ENCODE measurements at regions not wholly inside any gene's neighbourhood (a gene's known extent, or its start where the extent isn't known, plus 50 kb on each side); places are given as distances from the start of the nearest gene placed in this dataset.

DNA sequence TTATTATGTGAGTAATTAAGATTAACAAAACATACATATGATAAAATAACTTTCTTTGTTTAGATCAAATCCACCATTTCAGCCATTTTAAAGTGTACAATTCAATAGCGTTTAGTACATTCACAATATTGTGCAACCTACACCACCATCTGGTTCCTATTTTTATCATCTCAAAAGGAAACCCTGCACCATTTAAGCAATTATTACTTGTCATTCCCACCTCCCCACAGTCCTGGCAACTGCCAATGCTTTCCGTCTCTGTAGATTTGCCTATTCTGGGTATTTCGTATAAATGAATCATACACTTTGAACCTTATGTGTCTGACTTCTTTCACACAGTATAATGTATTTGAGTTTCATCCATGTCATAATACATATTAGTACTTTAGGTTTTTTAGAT lies 162.5 kb upstream of the CNTNAP4 start:
- ATAC-seq (no peak), DNase-seq (ENCODE audit: low read depth, low spot score) (no peak)
- ChIA-PET POLR2A (no interaction called here), CTCF (no interaction called here)
- in situ Hi-C loops (cut with HindIII; ENCODE audit: low pct_unique_long_range_greater_than_20kb, low sequenced_read_pairs) (no loop called here), intact Hi-C loops (cut with micrococcal nuclease; ENCODE audit: unreplicated experiment) (no loop called here)
- TF ChIP-seq, protein P1, sequence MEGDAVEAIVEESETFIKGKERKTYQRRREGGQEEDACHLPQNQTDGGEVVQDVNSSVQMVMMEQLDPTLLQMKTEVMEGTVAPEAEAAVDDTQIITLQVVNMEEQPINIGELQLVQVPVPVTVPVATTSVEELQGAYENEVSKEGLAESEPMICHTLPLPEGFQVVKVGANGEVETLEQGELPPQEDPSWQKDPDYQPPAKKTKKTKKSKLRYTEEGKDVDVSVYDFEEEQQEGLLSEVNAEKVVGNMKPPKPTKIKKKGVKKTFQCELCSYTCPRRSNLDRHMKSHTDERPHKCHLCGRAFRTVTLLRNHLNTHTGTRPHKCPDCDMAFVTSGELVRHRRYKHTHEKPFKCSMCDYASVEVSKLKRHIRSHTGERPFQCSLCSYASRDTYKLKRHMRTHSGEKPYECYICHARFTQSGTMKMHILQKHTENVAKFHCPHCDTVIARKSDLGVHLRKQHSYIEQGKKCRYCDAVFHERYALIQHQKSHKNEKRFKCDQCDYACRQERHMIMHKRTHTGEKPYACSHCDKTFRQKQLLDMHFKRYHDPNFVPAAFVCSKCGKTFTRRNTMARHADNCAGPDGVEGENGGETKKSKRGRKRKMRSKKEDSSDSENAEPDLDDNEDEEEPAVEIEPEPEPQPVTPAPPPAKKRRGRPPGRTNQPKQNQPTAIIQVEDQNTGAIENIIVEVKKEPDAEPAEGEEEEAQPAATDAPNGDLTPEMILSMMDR (IDR thresholded peaks at IDR 0.05): no peak
- TF ChIP-seq, protein P2, sequence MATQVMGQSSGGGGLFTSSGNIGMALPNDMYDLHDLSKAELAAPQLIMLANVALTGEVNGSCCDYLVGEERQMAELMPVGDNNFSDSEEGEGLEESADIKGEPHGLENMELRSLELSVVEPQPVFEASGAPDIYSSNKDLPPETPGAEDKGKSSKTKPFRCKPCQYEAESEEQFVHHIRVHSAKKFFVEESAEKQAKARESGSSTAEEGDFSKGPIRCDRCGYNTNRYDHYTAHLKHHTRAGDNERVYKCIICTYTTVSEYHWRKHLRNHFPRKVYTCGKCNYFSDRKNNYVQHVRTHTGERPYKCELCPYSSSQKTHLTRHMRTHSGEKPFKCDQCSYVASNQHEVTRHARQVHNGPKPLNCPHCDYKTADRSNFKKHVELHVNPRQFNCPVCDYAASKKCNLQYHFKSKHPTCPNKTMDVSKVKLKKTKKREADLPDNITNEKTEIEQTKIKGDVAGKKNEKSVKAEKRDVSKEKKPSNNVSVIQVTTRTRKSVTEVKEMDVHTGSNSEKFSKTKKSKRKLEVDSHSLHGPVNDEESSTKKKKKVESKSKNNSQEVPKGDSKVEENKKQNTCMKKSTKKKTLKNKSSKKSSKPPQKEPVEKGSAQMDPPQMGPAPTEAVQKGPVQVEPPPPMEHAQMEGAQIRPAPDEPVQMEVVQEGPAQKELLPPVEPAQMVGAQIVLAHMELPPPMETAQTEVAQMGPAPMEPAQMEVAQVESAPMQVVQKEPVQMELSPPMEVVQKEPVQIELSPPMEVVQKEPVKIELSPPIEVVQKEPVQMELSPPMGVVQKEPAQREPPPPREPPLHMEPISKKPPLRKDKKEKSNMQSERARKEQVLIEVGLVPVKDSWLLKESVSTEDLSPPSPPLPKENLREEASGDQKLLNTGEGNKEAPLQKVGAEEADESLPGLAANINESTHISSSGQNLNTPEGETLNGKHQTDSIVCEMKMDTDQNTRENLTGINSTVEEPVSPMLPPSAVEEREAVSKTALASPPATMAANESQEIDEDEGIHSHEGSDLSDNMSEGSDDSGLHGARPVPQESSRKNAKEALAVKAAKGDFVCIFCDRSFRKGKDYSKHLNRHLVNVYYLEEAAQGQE (IDR thresholded peaks at IDR 0.05; ENCODE audit: insufficient read depth in 1 of 2, low read depth in 2 of 2, low read length in 1 of 2): no peak
- no peak for TF ChIP-seq SIN3A (IDR thresholded peaks at IDR 0.05; ENCODE audit: borderline replicate concordance, insufficient read depth, low read depth, low read length)
- no peak for TF ChIP-seq TCF7L2 (IDR thresholded peaks at IDR 0.05; ENCODE audit: low read depth, low read length)
- BruUV-seq (replicated peaks): no TSS peak
- no peak overlapping the region for H3K27ac ChIP-seq (ENCODE audit: low read length)
- no peak overlapping the region for H3K4me3 ChIP-seq (ENCODE audit: low read depth in 2 of 2, low read length in 2 of 2)
- no peaks in the 10 kb centered on the region for H3K36me3 ChIP-seq (ENCODE audit: control insufficient read depth, insufficient read depth, low read length)
- H3K9me3 ChIP-seq (ENCODE audit: control insufficient read depth, insufficient read depth, low read depth, low read length): no peaks in the 10 kb centered on the region
- H3K27me3 ChIP-seq (ENCODE audit: control insufficient read depth, insufficient read depth, low read length): no peaks in the 10 kb centered on the region
- H3K4me1 ChIP-seq (ENCODE audit: control insufficient read depth, insufficient read depth, low read length): no peaks in the 10 kb centered on the region

DNA sequence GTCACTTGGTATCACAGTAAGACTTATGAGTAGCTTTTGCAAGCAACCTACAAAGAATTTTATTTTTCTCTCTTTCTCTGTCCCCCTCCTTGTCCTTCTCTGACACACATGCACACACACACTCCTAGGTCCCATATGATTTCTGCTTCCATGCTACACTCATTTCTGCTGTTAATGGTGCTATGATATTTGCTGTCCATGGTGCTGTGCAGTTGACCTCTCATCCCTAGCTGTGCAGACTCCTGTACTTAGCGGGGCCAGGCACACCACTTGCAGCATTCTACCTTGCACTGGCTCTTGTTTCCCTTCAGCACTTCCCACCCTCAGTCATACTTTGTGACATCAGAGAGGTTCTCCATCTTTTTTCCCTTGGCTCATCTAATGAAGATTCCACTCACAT lies 158.9 kb upstream of the CNTNAP4 start:
- H3K27ac ChIP-seq (ENCODE audit: low read length): no peak overlapping the region
- no peaks in the 10 kb centered on the region for H3K4me1 ChIP-seq (ENCODE audit: control insufficient read depth, insufficient read depth, low read length)
- CTCF ChIA-PET: no interaction called here
- DNase-seq (ENCODE audit: low read depth, low spot score) (no peak), ATAC-seq (no peak)
- H3K9me3 ChIP-seq (ENCODE audit: control insufficient read depth, insufficient read depth, low read depth, low read length): no peaks in the 10 kb centered on the region
- no peak overlapping the region for H3K4me3 ChIP-seq (ENCODE audit: low read depth in 2 of 2, low read length in 2 of 2)
- POLR2A ChIA-PET: no interaction called here
- no peaks in the 10 kb centered on the region for H3K27me3 ChIP-seq (ENCODE audit: control insufficient read depth, insufficient read depth, low read length)
- intact Hi-C loops (cut with micrococcal nuclease; ENCODE audit: unreplicated experiment): no loop called here
- TF ChIP-seq, protein P1 (IDR thresholded peaks at IDR 0.05): no peak
- TF ChIP-seq TCF7L2 (IDR thresholded peaks at IDR 0.05; ENCODE audit: low read depth, low read length) (no peak), SIN3A (IDR thresholded peaks at IDR 0.05; ENCODE audit: borderline replicate concordance, insufficient read depth, low read depth, low read length) (no peak), POLR2AphosphoS5 (IDR thresholded peaks at IDR 0.05; ENCODE audit: low read depth, low read length) (no peak)
- TF ChIP-seq, protein P2 (IDR thresholded peaks at IDR 0.05; ENCODE audit: insufficient read depth in 1 of 2, low read depth in 2 of 2, low read length in 1 of 2): peak in 1 of 2 experiments; percentile 58; a peak in 2 of 4 replicates
- BruUV-seq (replicated peaks): no TSS peak
- in situ Hi-C loops (cut with HindIII; ENCODE audit: low pct_unique_long_range_greater_than_20kb, low sequenced_read_pairs): no loop called here
- H3K36me3 ChIP-seq (ENCODE audit: control insufficient read depth, insufficient read depth, low read length): no peaks in the 10 kb centered on the region
